HepG2 (cell line): ENCODE measurements at regions not wholly inside any gene's neighbourhood (a gene's known extent, or its start where the extent isn't known, plus 50 kb on each side); places are given as distances from the start of the nearest gene placed in this dataset.

Experiments used
- ATAC-seq: fragments of 200-7000 bp; cut with Tn5 transposase; 3 replicates; pipeline ENCODE4 v1.9.1; 2020; ENCODE audit warnings: mild to moderate bottlenecking, moderate library complexity
- BruUV-seq: library from RNA; stranded (reverse); fragments of 400-500 nt; replicated peaks from 2 replicates; lab custom pipeline; 2021; lab: Mats Ljungman, UMichigan
- CTCF ChIA-PET: fragments of 300-600 bp; formaldehyde crosslinking; extraction: SDS; loops from one replicate; lab custom pipeline; 2021; ENCODE audit warnings: low total read pairs, inconsistent platforms, low intra/inter-chr PET ratio; lab: Yijun Ruan, JAX
- POLR2A ChIA-PET: fragments of 350-600 bp; sonication (Branson Sonifier 250); formaldehyde crosslinking; loops from one replicate; lab custom pipeline; 2020; ENCODE audit warnings: antibody characterized with exemption, inconsistent platforms; lab: Yijun Ruan, JAX
- DNase-seq: peaks from one replicate; pipeline ENCODE4 v3.0.0-alpha.2; 2015; ENCODE audit warnings: low spot score
- FAIRE-seq: peaks from 3 replicates; lab custom pipeline; 2011; peaks lifted over from hg19 to GRCh38; lab: Jason Lieb, UNC
- H2AFZ ChIP-seq: one replicate; pipeline ENCODE4 v1.6.1; 2011; ENCODE audit warnings: low read length, inconsistent platforms
- H3K27ac ChIP-seq: fragments of 300-600 bp; 3 replicates; pipeline ENCODE4 v1.8.0; 2011; ENCODE audit warnings: mixed run types, mild to moderate bottlenecking, mixed read lengths, low read length, inconsistent platforms; ENCODE audit not compliant: insufficient read depth; ENCODE audit errors: extremely low read length
- H3K27me3 ChIP-seq, 2 experiments: fragments of 200-600 bp in 1 of 2; 2 replicates in 1 of 2; 3 replicates in 1 of 2; pipeline versions ENCODE4 v1.6.0 to v1.8.0; 2011; ENCODE audit warnings: low read length in 2 of 2, mild to moderate bottlenecking in 2 of 2, moderate library complexity in 2 of 2, inconsistent platforms in 1 of 2; ENCODE audit not compliant: insufficient read depth in 2 of 2, control insufficient read depth in 1 of 2
- H3K36me3 ChIP-seq, 2 experiments: fragments of 200-600 bp in 1 of 2; replicated peaks in 1 of 2; 2 replicates in 1 of 2; 3 replicates in 1 of 2; pipeline versions ENCODE4 v1.5.1 to v1.8.0; 2011; ENCODE audit warnings: low read length in 2 of 2, inconsistent platforms in 1 of 2; ENCODE audit not compliant: insufficient read depth in 2 of 2, control insufficient read depth in 1 of 2
- H3K4me1 ChIP-seq: 2 replicates; pipeline ENCODE4 v1.5.1; 2012; ENCODE audit warnings: low read length, inconsistent platforms; ENCODE audit not compliant: insufficient read depth
- H3K4me2 ChIP-seq: 2 replicates; pipeline ENCODE4 v1.6.0; 2011; ENCODE audit warnings: low read depth, low read length, inconsistent platforms
- H3K4me3 ChIP-seq, 3 experiments: fragments of 200-600 bp in 1 of 3; sonication (generic), shearing (Covaris generic) in 1 of 3; replicated peaks in 1 of 3; 2 replicates each; pipeline ENCODE4 v1.5.1; 2011 to 2016; ENCODE audit warnings: low read length in 3 of 3, inconsistent platforms in 2 of 3, low read depth in 2 of 3, mild to moderate bottlenecking in 2 of 3, control low read depth in 1 of 3, mixed read lengths in 1 of 3; ENCODE audit not compliant: insufficient read depth in 1 of 3
- H3K79me2 ChIP-seq: one replicate; pipeline ENCODE4 v1.6.1; 2011; ENCODE audit warnings: low read length, inconsistent platforms; ENCODE audit not compliant: insufficient read depth
- H3K9ac ChIP-seq: 2 replicates; pipeline ENCODE4 v1.6.0; 2011; ENCODE audit warnings: mild to moderate bottlenecking, low read depth, low read length, inconsistent platforms; ENCODE audit not compliant: insufficient read depth
- H3K9me3 ChIP-seq: 2 replicates; pipeline ENCODE4 v1.5.1; 2012; ENCODE audit warnings: mild to moderate bottlenecking, low read length
- H4K20me1 ChIP-seq: 2 replicates; pipeline ENCODE4 v1.6.0; 2011; ENCODE audit warnings: inconsistent platforms, mild to moderate bottlenecking, low read length, moderate library complexity; ENCODE audit not compliant: insufficient read depth
- GZF1 ChIP-seq: sonication (generic); formaldehyde crosslinking; IDR thresholded peaks from 2 replicates; pipeline ENCODE4 v1.5.1; 2020; ENCODE audit warnings: mild to moderate bottlenecking, missing genetic modification reagents
- RFXANK ChIP-seq: IDR thresholded peaks from 2 replicates; pipeline ENCODE4 v1.6.1; 2016
- RNF219 ChIP-seq: sonication (generic); formaldehyde crosslinking; IDR thresholded peaks from 2 replicates; pipeline ENCODE4 v1.5.0; 2020; ENCODE audit warnings: mild to moderate bottlenecking, missing genetic modification reagents
- ZNF513 ChIP-seq: sonication (generic); formaldehyde crosslinking; conservative IDR thresholded peaks from 2 replicates; pipeline ENCODE4 v1.5.0; 2020; ENCODE audit warnings: missing genetic modification reagents
- ZNF569 ChIP-seq: sonication (generic); formaldehyde crosslinking; IDR thresholded peaks from 2 replicates; pipeline ENCODE4 v1.5.0; 2020; ENCODE audit warnings: mild to moderate bottlenecking, missing genetic modification reagents, moderate library complexity, borderline replicate concordance
- ZNF674 ChIP-seq: sonication (generic); formaldehyde crosslinking; IDR thresholded peaks from 2 replicates; pipeline ENCODE4 v1.5.0; 2020; ENCODE audit warnings: low read depth, mild to moderate bottlenecking, missing genetic modification reagents
- ZNF777 ChIP-seq: sonication (generic); formaldehyde crosslinking; IDR thresholded peaks from 2 replicates; pipeline ENCODE4 v1.4.0; 2020; ENCODE audit warnings: missing genetic modification reagents
- ZNF780A ChIP-seq: sonication (generic); formaldehyde crosslinking; IDR thresholded peaks from 2 replicates; pipeline ENCODE4 v1.8.0; 2022; ENCODE audit warnings: mild to moderate bottlenecking, missing genetic modification reagents, moderate library complexity
- WGBS: methylation state at CpG from one replicate; pipeline ENCODE4 v1.1.6; 2017; ENCODE audit warnings: low lambda C conversion rate; 5-methylcytosine and 5-hydroxymethylcytosine counted together
- in situ Hi-C: cut with HindIII; loops from 2 replicates; pipeline ENCODE4 v1.10.0; 2017; ENCODE audit warnings: low pct_unique_long_range_greater_than_20kb; ENCODE audit not compliant: extremely low pct_ligation_motif_present
- intact Hi-C: fragments of 100-400 bp; cut with micrococcal nuclease; formaldehyde crosslinking; loops from one replicate; pipeline ENCODE4 v1.10.0; 2022; ENCODE audit not compliant: unreplicated experiment

GRCh38 chr7:125257617-125258016, 328.0 kb upstream of the POT1 start (continued):
- TF ChIP-seq ZNF513 = no peak

GRCh38 chr7:125256446-125256845, 326.8 kb upstream of the POT1 start:
- FAIRE-seq = no peak
- Histone ChIP-seq H2AFZ (no peak overlapping the region), H3K79me2 (no peaks in the 10 kb centered on the region), H3K36me3 (no peaks in the 10 kb centered on the region), H3K9me3 (no peaks in the 10 kb centered on the region), H3K27me3 (no peaks in the 10 kb centered on the region), H3K4me1 (no peaks in the 10 kb centered on the region), H3K27ac (no peak overlapping the region), H3K4me3 (no peak overlapping the region), H3K4me2 (no peak overlapping the region), H4K20me1 (no peaks in the 10 kb centered on the region), H3K9ac (no peak overlapping the region)
- ChIA-PET CTCF (no interaction called here), POLR2A (no interaction called here)
- TF ChIP-seq ZNF780A (no peak), RFXANK (no peak), RNF219 (CRISPR knock-in tag) (no peak), GZF1 (CRISPR knock-in tag) (no peak), ZNF569 (CRISPR knock-in tag) (no peak), ZNF777 (CRISPR knock-in tag) (no peak), ZNF674 (CRISPR knock-in tag) (no peak)
- no peak for ATAC-seq
- intact Hi-C loops = no loop called here
- BruUV-seq = no TSS peak
- WGBS = 19% methylated on average over 2 of the region's 2 CpGs
- in situ Hi-C loops = no loop called here
- no peak for DNase-seq
